Activated CD4-positive, alpha-beta T cell treated with anti-CD3 and anti-CD28 coated beads for 36 hours (primary cell): ENCODE measurements at regions not wholly inside any gene's neighbourhood (a gene's known extent, or its start where the extent isn't known, plus 50 kb on each side); places are given as distances from the start of the nearest gene placed in this dataset.

Experiments used
- ATAC-seq: fragments of 200-7000 bp; cut with Tn5 transposase; one replicate; pipeline ENCODE4 v1.10.0; 2021; ENCODE audit warnings: mild to moderate bottlenecking, moderate library complexity
- CTCF ChIA-PET: fragments of 350-600 bp; sonication (Branson Sonifier 250); formaldehyde crosslinking; loops from one replicate; lab custom pipeline; 2021; ENCODE audit warnings: antibody characterized with exemption; lab: Charles Lee
- POLR2A ChIA-PET: fragments of 350-600 bp; sonication (Branson Sonifier 250); formaldehyde crosslinking; loops from one replicate; lab custom pipeline; 2021; ENCODE audit warnings: antibody characterized with exemption, inconsistent platforms; lab: Charles Lee
- DNase-seq: peaks from one replicate; pipeline ENCODE4 v3.0.0-alpha.2; 2020
- H3K27ac Mint-ChIP-seq: one replicate; pipeline ENCODE4 v1.8.0; 2021; ENCODE audit warnings: mixed read lengths
- H3K27me3 Mint-ChIP-seq: one replicate; pipeline ENCODE4 v1.8.0; 2021; ENCODE audit warnings: mixed read lengths
- H3K36me3 Mint-ChIP-seq: one replicate; pipeline ENCODE4 v1.8.0; 2021; ENCODE audit warnings: low read depth, mixed read lengths
- H3K4me1 Mint-ChIP-seq: one replicate; pipeline ENCODE4 v1.8.0; 2021; ENCODE audit warnings: mixed read lengths
- H3K4me3 Mint-ChIP-seq: one replicate; pipeline ENCODE4 v1.8.0; 2021; ENCODE audit warnings: mild to moderate bottlenecking, moderate library complexity, mixed read lengths
- H3K9me3 Mint-ChIP-seq: one replicate; pipeline ENCODE4 v1.8.0; 2021; ENCODE audit warnings: low read depth, mixed read lengths
- intact Hi-C, 2 experiments: fragments of 100-400 bp; cut with DNase I in 1 of 2; cut with micrococcal nuclease in 1 of 2; formaldehyde crosslinking; loops; one replicate each; pipeline versions ENCODE4 v1.14.2 to v1.15.1; 2022 to 2024; cut with DNase I, micrococcal nuclease

DNA sequence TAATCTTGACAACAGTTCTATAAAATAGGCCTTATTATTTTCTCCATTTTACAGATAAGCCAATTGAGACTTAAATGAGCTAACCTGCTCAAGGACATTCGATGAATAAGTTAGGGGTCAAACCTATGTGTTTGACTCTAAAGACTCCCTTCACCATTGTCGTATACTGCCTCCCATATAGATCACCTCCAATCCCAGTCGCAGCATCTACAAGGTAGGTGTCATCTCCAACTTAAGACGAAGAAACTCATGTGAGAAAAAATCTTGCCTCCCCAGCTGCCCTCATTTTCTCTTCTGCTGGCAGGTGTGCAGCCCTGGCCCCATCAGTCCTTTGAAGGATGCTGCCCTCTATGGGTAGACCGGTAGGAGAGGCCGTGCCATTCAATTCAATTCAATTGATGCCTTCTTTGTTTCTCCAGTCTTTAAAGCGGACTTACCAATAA is 75.2 kb upstream of the SMARCA2 start:
- POLR2A ChIA-PET, result no interaction called here

DNA sequence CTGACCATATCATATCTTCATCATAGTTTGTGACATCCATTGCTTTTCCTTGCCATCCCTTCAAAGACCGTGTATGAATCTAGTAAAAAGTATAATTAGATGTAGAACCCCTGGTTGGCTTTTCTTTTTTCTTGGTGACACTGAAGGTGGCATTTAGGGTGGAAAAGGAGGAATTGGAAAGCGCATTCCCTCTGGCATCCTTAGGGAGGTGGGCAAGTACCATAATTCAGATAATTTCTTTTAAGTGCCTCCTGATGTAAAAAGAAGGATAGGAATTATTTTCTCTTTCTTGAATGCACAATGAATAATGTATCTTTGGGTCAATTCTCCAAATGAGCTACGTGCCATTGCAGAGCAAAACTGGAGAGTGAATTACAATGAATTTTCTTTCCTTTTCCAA is 73.2 kb upstream of the SMARCA2 start:
- no peak for ATAC-seq
- intact Hi-C loops, result loop anchor here (2.0 to 5.0 kb wide), 2 partner anchors 65 to 233 kb away; no protein-coding TSS in a partner anchor
- no peaks in the 10 kb centered on the region for H3K4me1 Mint-ChIP-seq
- no peak overlapping the region for H3K4me3 Mint-ChIP-seq
- no peaks in the 10 kb centered on the region for H3K36me3 Mint-ChIP-seq
- CTCF ChIA-PET, result interaction anchor here (0.6 kb wide), 1 partner anchor 1638 kb away, joined by 4 read pairs; no protein-coding TSS in a partner anchor
- H3K27me3 Mint-ChIP-seq, result peaks cover 5% of the 10 kb centered on the region
- POLR2A ChIA-PET, result no interaction called here
- H3K9me3 Mint-ChIP-seq, result no peaks in the 10 kb centered on the region
- H3K27ac Mint-ChIP-seq, result no peak overlapping the region
- no peak for DNase-seq

More for the DNA sequence above, 75.2 kb upstream of the SMARCA2 start:
- ATAC-seq (peak; percentile 83), DNase-seq (peak; percentile 62)
- Mint-ChIP-seq H3K4me1 (no peaks in the 10 kb centered on the region), H3K27me3 (peaks cover 7% of the 10 kb centered on the region), H3K9me3 (no peaks in the 10 kb centered on the region), H3K36me3 (no peaks in the 10 kb centered on the region), H3K27ac (no peak overlapping the region), H3K4me3 (no peak overlapping the region)
- intact Hi-C loops, result loop anchor here (1.0 to 5.0 kb wide), 5 partner anchors 63 to 231 kb away; no protein-coding TSS in a partner anchor
- CTCF ChIA-PET, result interaction anchor here (0.7 to 1.4 kb wide), 10 partner anchors 11 to 1329 kb away, joined by 3 to 5 read pairs (median 3); no protein-coding TSS in a partner anchor

DNA sequence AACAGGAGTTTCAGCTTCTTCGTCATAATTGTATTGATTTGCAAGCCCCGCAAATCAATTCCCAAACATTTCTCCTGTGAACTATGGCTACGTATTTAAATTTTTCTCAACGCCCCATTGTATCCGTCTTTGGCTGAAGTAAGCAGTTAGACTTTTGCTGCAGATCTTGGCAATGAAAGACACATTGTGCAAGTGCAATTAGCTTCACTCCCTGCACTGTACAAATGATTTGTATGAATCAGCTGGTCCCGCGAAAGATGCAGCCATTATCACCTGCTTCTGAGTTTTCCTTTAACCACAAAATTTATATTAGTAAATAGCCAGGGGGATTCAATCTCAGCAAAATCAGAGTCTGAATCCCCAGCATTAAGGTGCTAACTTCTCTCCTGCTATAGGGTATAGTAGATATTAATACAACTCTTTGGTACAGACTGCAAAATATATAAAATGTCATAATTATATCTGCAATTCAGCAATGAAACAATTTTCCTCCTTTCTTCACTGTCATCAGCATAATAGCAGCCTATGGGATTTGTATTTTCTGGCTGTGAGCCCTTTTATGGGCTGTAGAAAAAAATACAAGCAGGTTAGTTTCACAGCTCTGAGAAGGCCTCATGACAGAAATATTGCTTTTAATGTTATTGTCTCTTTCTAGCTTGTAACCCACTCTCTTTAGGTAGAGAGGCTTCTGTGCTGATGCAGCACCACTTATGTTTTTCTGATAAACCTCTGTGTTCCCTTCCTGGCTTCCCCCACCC is 68.4 kb upstream of the SMARCA2 start:
- CTCF ChIA-PET, result interaction anchor here (0.7 to 0.9 kb wide), 2 partner anchors 64 to 836 kb away, joined by 3 read pairs; no protein-coding TSS in a partner anchor
- Mint-ChIP-seq H3K27me3 (no peaks in the 10 kb centered on the region), H3K27ac (no peak overlapping the region), H3K4me3 (no peak overlapping the region), H3K36me3 (no peaks in the 10 kb centered on the region), H3K4me1 (no peaks in the 10 kb centered on the region), H3K9me3 (no peaks in the 10 kb centered on the region)
- POLR2A ChIA-PET, result no interaction called here
- intact Hi-C loops, result no loop called here
- DNase-seq (no peak), ATAC-seq (no peak)

DNA sequence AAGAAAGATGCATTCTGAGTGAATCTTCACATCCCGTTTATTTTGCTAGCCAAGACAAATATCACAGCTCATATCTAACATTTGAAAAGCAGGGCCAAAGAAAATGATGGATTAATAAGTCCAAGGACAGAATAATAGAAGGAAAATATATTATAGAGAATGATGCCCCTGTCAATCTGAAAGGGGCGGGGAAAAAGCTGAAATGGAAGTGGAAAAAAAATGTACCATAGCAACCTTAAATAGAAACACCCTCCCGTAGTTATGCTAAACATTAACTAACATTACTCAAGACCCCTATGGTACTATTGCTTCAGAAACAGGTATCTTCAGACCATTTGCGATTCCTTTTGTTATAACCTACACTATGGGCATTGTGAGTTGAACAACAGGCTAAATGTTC is 67.7 kb upstream of the SMARCA2 start:
- POLR2A ChIA-PET, result no interaction called here
- Mint-ChIP-seq H3K4me1 (no peaks in the 10 kb centered on the region), H3K9me3 (no peaks in the 10 kb centered on the region), H3K27me3 (no peaks in the 10 kb centered on the region), H3K36me3 (no peaks in the 10 kb centered on the region), H3K4me3 (no peak overlapping the region), H3K27ac (no peak overlapping the region)
- DNase-seq (no peak), ATAC-seq (no peak)
- CTCF ChIA-PET, result interaction anchor here (0.7 to 0.9 kb wide), 2 partner anchors 64 to 836 kb away, joined by 3 read pairs; no protein-coding TSS in a partner anchor
- intact Hi-C loops, result no loop called here

DNA sequence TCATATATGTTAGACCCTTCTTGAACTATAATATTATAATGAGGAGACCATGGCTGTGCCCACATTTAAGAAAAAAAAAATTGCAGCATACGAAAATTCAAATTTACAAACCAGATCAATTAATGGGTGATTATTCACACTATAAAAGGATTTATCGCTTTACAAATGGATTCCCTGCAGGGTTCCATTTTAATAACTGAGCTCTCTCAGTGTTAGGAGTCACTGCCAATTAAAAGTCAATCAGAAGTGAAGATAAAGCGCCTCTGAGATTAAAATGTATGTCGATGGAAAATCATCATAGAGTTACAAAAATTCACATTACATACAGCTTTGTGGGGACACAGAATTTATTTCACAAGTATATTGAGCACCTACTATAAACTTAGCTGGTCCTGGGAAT is 66.6 kb upstream of the SMARCA2 start:
- no peaks in the 10 kb centered on the region for H3K4me1 Mint-ChIP-seq
- no peaks in the 10 kb centered on the region for H3K27me3 Mint-ChIP-seq
- no peak for DNase-seq
- H3K36me3 Mint-ChIP-seq, result no peaks in the 10 kb centered on the region
- CTCF ChIA-PET, result interaction anchor here (0.6 kb wide), 1 partner anchor 160 kb away, joined by 5 read pairs; no protein-coding TSS in a partner anchor
- intact Hi-C loops, result no loop called here
- H3K4me3 Mint-ChIP-seq, result no peak overlapping the region
- ATAC-seq, result no peak
- POLR2A ChIA-PET, result no interaction called here
- no peak overlapping the region for H3K27ac Mint-ChIP-seq
- H3K9me3 Mint-ChIP-seq, result no peaks in the 10 kb centered on the region

DNA sequence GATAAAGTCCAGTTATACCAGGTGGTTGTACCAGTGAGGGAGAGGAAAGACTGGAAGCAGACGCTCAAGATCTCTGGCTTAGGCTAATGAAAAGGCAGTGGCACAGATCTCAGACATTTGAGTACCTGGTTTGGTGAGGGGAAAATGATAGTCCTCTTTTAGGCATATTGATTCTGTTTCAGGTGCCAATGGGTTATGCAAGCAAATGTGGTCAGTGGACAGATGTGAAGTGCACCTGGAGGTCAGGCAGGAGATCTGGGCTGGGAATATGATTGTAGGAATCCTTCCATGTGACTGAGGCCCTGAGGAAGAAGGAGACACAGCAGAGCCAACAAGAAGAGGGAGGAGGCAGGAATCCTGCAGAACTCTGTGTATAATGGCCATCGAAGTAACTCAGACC is 63.7 kb upstream of the SMARCA2 start:
- no peaks in the 10 kb centered on the region for H3K36me3 Mint-ChIP-seq
- no peak overlapping the region for H3K4me3 Mint-ChIP-seq
- H3K27ac Mint-ChIP-seq, result no peak overlapping the region
- DNase-seq (no peak), ATAC-seq (no peak)
- intact Hi-C loops, result no loop called here
- no peaks in the 10 kb centered on the region for H3K9me3 Mint-ChIP-seq
- no peaks in the 10 kb centered on the region for H3K4me1 Mint-ChIP-seq
- CTCF ChIA-PET, result no interaction called here
- H3K27me3 Mint-ChIP-seq, result no peaks in the 10 kb centered on the region
- POLR2A ChIA-PET, result no interaction called here

DNA sequence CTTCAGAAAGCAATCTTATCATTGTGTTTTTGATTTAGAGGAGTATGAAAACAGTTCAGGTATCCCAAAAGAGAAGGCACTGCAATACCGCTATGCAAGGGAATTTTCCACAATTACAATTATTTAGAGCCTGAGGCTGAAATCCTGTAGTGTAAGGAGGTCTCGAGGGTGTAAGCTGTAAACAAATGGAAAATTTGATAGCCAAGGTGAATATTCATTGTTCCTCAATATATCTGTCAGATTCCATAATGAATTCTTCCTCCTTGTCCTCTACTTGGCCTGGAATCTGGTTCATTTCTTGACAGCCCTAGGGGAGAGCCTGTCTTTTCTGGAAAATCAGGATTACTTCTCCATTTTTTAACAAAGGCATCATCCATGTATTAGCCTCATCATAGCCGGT is 63.1 kb upstream of the SMARCA2 start:
- no peak for ATAC-seq
- Mint-ChIP-seq H3K4me1 (no peaks in the 10 kb centered on the region), H3K27ac (no peak overlapping the region), H3K27me3 (no peaks in the 10 kb centered on the region), H3K9me3 (no peaks in the 10 kb centered on the region), H3K4me3 (no peak overlapping the region), H3K36me3 (no peaks in the 10 kb centered on the region)
- DNase-seq, result no peak
- CTCF ChIA-PET, result interaction anchor here (0.6 to 1.0 kb wide), 3 partner anchors 12 to 476 kb away, joined by 3 read pairs; no protein-coding TSS in a partner anchor
- intact Hi-C loops, result no loop called here
- POLR2A ChIA-PET, result no interaction called here

DNA sequence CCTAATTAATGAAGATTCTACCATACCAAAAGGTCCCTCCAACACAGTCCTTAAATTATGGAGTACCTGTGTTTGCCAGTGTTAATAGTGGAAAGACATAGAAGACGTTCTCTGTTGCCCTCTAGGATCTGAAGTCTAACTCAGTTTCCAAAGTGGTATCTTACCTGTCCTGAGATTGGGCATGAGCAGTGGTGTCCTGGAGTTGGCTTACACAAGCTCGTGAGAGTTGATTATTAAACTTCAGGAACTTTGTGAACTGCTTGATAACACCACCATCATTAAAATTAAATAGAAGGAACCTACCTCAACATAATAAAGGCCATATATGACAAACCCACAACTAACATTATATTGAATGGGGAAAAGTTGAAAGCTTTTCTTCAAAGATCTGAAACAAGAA is 60.9 kb upstream of the SMARCA2 start:
- Mint-ChIP-seq H3K27me3 (no peaks in the 10 kb centered on the region), H3K36me3 (no peaks in the 10 kb centered on the region), H3K9me3 (no peaks in the 10 kb centered on the region), H3K4me1 (no peaks in the 10 kb centered on the region), H3K27ac (no peak overlapping the region), H3K4me3 (no peak overlapping the region)
- ChIA-PET POLR2A (no interaction called here), CTCF (no interaction called here)
- ATAC-seq (no peak), DNase-seq (no peak)
- intact Hi-C loops, result no loop called here

DNA sequence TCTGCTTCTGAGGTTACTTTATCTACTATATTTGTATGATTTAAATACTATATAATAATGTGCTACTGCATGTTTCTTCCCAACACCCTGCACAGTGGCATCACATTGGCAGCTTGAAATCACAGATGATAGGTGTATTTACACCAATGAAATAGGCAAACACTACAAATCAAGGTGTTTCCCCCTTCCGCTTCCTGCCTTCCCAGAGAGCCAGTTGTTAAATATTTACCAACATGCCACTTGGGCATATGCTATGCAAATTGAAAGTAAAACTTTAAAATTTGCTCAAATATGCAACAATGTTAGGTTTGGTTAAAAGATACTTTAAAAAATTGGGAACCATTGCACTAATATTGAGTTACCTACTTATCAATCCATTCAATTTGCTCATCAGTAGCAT is 58.2 kb upstream of the SMARCA2 start:
- no peaks in the 10 kb centered on the region for H3K4me1 Mint-ChIP-seq
- no peak overlapping the region for H3K27ac Mint-ChIP-seq
- no peaks in the 10 kb centered on the region for H3K9me3 Mint-ChIP-seq
- CTCF ChIA-PET, result no interaction called here
- intact Hi-C loops, result no loop called here
- no peak overlapping the region for H3K4me3 Mint-ChIP-seq
- POLR2A ChIA-PET, result no interaction called here
- no peaks in the 10 kb centered on the region for H3K36me3 Mint-ChIP-seq
- DNase-seq, result no peak
- no peak for ATAC-seq
- H3K27me3 Mint-ChIP-seq, result no peaks in the 10 kb centered on the region

DNA sequence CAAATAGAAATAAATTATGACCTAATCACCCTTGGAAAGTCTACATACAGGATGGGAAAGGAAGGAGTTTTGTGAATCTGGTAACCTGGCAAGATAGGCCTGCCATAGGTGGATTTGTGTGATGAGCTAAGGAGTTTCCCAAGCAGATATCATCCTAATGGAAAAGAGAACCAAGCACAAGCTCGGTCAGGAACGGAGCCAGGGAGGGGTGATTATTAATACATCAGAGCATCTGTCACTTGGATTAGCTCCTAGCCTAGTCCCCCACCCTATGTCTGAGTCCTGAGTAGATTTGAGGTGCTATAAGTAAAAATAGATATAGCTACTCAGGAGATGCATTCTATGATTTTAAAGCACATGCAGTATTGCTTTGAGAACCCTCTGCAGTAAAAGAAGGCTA is 57.3 kb upstream of the SMARCA2 start:
- Mint-ChIP-seq H3K27me3 (no peaks in the 10 kb centered on the region), H3K36me3 (no peaks in the 10 kb centered on the region), H3K9me3 (no peaks in the 10 kb centered on the region), H3K4me1 (no peaks in the 10 kb centered on the region), H3K27ac (no peak overlapping the region), H3K4me3 (no peak overlapping the region)
- POLR2A ChIA-PET, result no interaction called here
- CTCF ChIA-PET, result interaction anchor here (0.7 kb wide), 1 partner anchor 95 kb away, joined by 3 read pairs; no protein-coding TSS in a partner anchor
- ATAC-seq, result no peak
- DNase-seq, result no peak
- intact Hi-C loops, result no loop called here

DNA sequence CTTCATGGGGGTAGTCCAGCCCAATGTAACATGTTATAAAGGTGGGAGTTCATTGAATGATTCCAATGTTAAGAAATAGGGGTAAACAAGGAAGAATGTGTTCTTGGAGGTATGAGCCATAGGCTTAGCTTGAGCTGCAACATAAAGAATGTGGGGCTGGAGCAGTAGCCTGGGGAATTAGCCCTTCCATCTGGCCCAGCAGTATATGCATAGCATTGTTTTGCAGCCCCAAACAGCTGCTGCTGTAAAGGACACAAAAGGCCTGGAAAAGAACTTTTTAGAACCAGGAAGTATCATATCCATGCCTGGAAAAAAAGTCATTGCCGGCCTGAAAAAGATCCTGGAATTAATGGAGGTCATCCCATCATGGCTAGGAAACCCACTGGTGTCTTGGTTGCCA is 55.8 kb upstream of the SMARCA2 start:
- no peak for ATAC-seq

More for the DNA sequence above, 55.8 kb upstream of the SMARCA2 start:
- DNase-seq, result no peak
- Mint-ChIP-seq H3K27me3 (no peaks in the 10 kb centered on the region), H3K27ac (no peak overlapping the region), H3K4me1 (no peaks in the 10 kb centered on the region), H3K36me3 (no peaks in the 10 kb centered on the region), H3K4me3 (no peak overlapping the region), H3K9me3 (no peaks in the 10 kb centered on the region)
- ChIA-PET CTCF (interaction anchor here (0.9 to 1.1 kb wide), 2 partner anchors 16 to 38 kb away, joined by 3 to 4 read pairs; no protein-coding TSS in a partner anchor), POLR2A (no interaction called here)
- intact Hi-C loops, result no loop called here
